K562 (cell line): ENCODE measurements at regions not wholly inside any gene's neighbourhood (a gene's known extent, or its start where the extent isn't known, plus 50 kb on each side); places are given as distances from the start of the nearest gene placed in this dataset.

Source experiments
- ARID3A ChIP-seq: IDR thresholded peaks from 2 replicates; pipeline ENCODE4 v1.6.1; 2012; ENCODE audit warnings: low read depth, low read length, improper control_type of control experiment, borderline replicate concordance
- CREBBP ChIP-seq: IDR thresholded peaks from one replicate; pipeline ENCODE4 v1.6.1; 2012; ENCODE audit warnings: low read depth, mild to moderate bottlenecking, control low read depth, inconsistent platforms, low read length
- CTCF ChIP-seq, 3 experiments: IDR thresholded peaks in 2 of 3; conservative IDR thresholded peaks in 1 of 3; 2 replicates each; pipeline ENCODE4 v1.5.1; 2011 to 2012; ENCODE audit warnings: low read length in 3 of 3, mild to moderate bottlenecking in 3 of 3, control low read depth in 2 of 3, improper control_type of control experiment in 1 of 3, inconsistent platforms in 1 of 3, low read depth in 1 of 3, mixed read lengths in 1 of 3, moderate library complexity in 1 of 3; ENCODE audit not compliant: insufficient read depth in 2 of 3
- GATA2 ChIP-seq: sonication (generic); formaldehyde crosslinking; IDR thresholded peaks from 2 replicates; pipeline ENCODE4 v1.4.0; 2020; ENCODE audit warnings: mild to moderate bottlenecking, missing genetic modification reagents
- MTF1 ChIP-seq: fragments of 250-450 bp; sonication (Bioruptor Pico); IDR thresholded peaks from 2 replicates; pipeline ENCODE4 v1.9.0; 2021; ENCODE audit warnings: moderate library complexity, mild to moderate bottlenecking, inconsistent platforms, borderline replicate concordance
- POLR2AphosphoS5 ChIP-seq: IDR thresholded peaks from 2 replicates; pipeline ENCODE4 v1.6.1; 2011; ENCODE audit warnings: mild to moderate bottlenecking, low read depth, low read length, moderate library complexity; ENCODE audit not compliant: control insufficient read depth, insufficient read depth
- PTBP1 ChIP-seq: fragments of 200-400 bp; formaldehyde crosslinking; IDR thresholded peaks from 2 replicates; pipeline ENCODE4 v1.6.1; 2017; ENCODE audit warnings: low read depth, low read length
- TCF7L2 ChIP-seq: fragments of 150-350 bp; IDR thresholded peaks from 2 replicates; pipeline ENCODE4 v1.6.1; 2016; ENCODE audit warnings: low read depth, mild to moderate bottlenecking, low read length, moderate library complexity
- TRIM25 ChIP-seq: fragments of 450-650 bp; IDR thresholded peaks from 2 replicates; pipeline ENCODE4 v1.7.0; 2016; ENCODE audit warnings: borderline replicate concordance
- VEZF1 ChIP-seq: fragments of 200-800 bp; sonication (Bioruptor generic); IDR thresholded peaks from 2 replicates; pipeline ENCODE4 v1.6.1; 2017; ENCODE audit warnings: missing genetic modification characterization, missing compliant biosample characterization

- TF ChIP-seq PTBP1 (no peak), GATA2 (CRISPR knock-in tag) (no peak), POLR2AphosphoS5 (no peak), MTF1 (CRISPR knock-in tag) (no peak), ARID3A (no peak), CREBBP (no peak), CTCF (IDR thresholded peaks at IDR 0.05 in 2 of 3, conservative IDR thresholded peaks at IDR 0.05 in 1 of 3; ENCODE audit: insufficient read depth in 2 of 3, low read depth in 1 of 3, low read length in 3 of 3) (no peak), TCF7L2 (no peak), VEZF1 (CRISPR knock-in tag) (no peak), TRIM25 (no peak)
Measured at GRCh38 chr16:74201576-74201975, 95.0 kb upstream of the PSMD7 start.
